ENCODE measurements at regions not wholly inside any gene's neighbourhood (a gene's known extent, or its start where the extent isn't known, plus 50 kb on each side); places are given as distances from the start of the nearest gene placed in this dataset.

GRCh38 chr2:8388781-8389180, 293.1 kb upstream of the ID2 start:
- TF ChIP-seq POLR2A (IDR thresholded peaks at IDR 0.05; ENCODE audit: low read depth) (no peak), EP300 (IDR thresholded peaks at IDR 0.05) (no peak), CTCF (IDR thresholded peaks at IDR 0.05) (no peak), POLR2AphosphoS5 (IDR thresholded peaks at IDR 0.05) (no peak)

Measured in esophagus muscularis mucosa (tissue), 4 donors.